H1 (cell line): ENCODE measurements at regions not wholly inside any gene's neighbourhood (a gene's known extent, or its start where the extent isn't known, plus 50 kb on each side); places are given as distances from the start of the nearest gene placed in this dataset.

ENCODE experiments used
- BCL11A ChIP-seq, 2 experiments: IDR thresholded peaks; one replicate each; pipeline ENCODE4 v1.6.1; 2011; ENCODE audit warnings: low read depth in 2 of 2, low read length in 2 of 2, mild to moderate bottlenecking in 2 of 2
- CHD7 ChIP-seq: fragments of 300-600 bp; sonication (generic); IDR thresholded peaks from 2 replicates; pipeline ENCODE4 v1.7.1; 2012; ENCODE audit warnings: low read length, moderate library complexity, mild to moderate bottlenecking, inconsistent platforms; ENCODE audit not compliant: insufficient replicate concordance
- EGR1 ChIP-seq: IDR thresholded peaks from 2 replicates; pipeline ENCODE4 v1.6.1; 2011; ENCODE audit warnings: low read depth, low read length, borderline replicate concordance
- EP300 ChIP-seq, 2 experiments: IDR thresholded peaks; 1 replicate in 1 of 2; 2 replicates in 1 of 2; pipeline ENCODE4 v1.6.1; 2011 to 2012; ENCODE audit warnings: low read depth in 2 of 2, low read length in 2 of 2, mild to moderate bottlenecking in 2 of 2, borderline replicate concordance in 1 of 2, inconsistent platforms in 1 of 2, moderate library complexity in 1 of 2
- HDAC2 ChIP-seq, 2 experiments: fragments of 300-600 bp in 1 of 2; sonication (generic) in 1 of 2; IDR thresholded peaks; 2 replicates each; pipeline ENCODE4 v1.6.1; 2011 to 2012; ENCODE audit warnings: low read depth in 2 of 2, low read length in 2 of 2, mild to moderate bottlenecking in 2 of 2, moderate library complexity in 2 of 2, borderline replicate concordance in 1 of 2, inconsistent platforms in 1 of 2
- MAFK ChIP-seq: IDR thresholded peaks from 2 replicates; pipeline ENCODE4 v1.6.1; 2012; ENCODE audit warnings: low read depth, mild to moderate bottlenecking, improper control_type of control experiment, low read length
- POU5F1 ChIP-seq: IDR thresholded peaks from 2 replicates; pipeline ENCODE4 v1.6.1; 2011; ENCODE audit warnings: low read depth, mild to moderate bottlenecking, low read length, moderate library complexity
- RFX5 ChIP-seq: IDR thresholded peaks from 2 replicates; pipeline ENCODE4 v1.6.1; 2011; ENCODE audit warnings: low read depth, low read length, improper control_type of control experiment, borderline replicate concordance
- TEAD4 ChIP-seq: IDR thresholded peaks from 2 replicates; pipeline ENCODE4 v1.6.1; 2012; ENCODE audit warnings: low read depth, low read length, inconsistent platforms, mixed read lengths
- YY1 ChIP-seq: IDR thresholded peaks from 2 replicates; pipeline ENCODE4 v1.6.1; 2011; ENCODE audit warnings: low read depth, mild to moderate bottlenecking, low read length

GRCh38 chr3:110711851-110712516, 359.6 kb upstream of the NECTIN3 start (continued):
- TF ChIP-seq CHD7 = peak; percentile 46
- TF ChIP-seq MAFK = no peak
- TF ChIP-seq EP300 (IDR thresholded peaks at IDR 0.05; ENCODE audit: borderline replicate concordance in 1 of 2, low read depth in 2 of 2, low read length in 2 of 2) = peak in 1 of 2 experiments; percentile 92; a peak in 2 of 3 replicates
- TF ChIP-seq BCL11A (IDR thresholded peaks at IDR 0.05; ENCODE audit: low read depth in 2 of 2, low read length in 2 of 2) = peak in 1 of 2 experiments; percentile 73
- TF ChIP-seq TEAD4 = peak; percentile 98
- no peak for TF ChIP-seq RFX5
- TF ChIP-seq POU5F1 = 0 out of 2 replicates have a peak, but pooled peaks have one; percentile 47
- peak; percentile 73 for TF ChIP-seq YY1
- 0 out of 2 replicates have a peak, but pooled peaks have one; percentile 27 for TF ChIP-seq EGR1
- TF ChIP-seq HDAC2 (IDR thresholded peaks at IDR 0.05; ENCODE audit: borderline replicate concordance in 1 of 2, low read depth in 2 of 2, low read length in 2 of 2) = peak in 1 of 2 experiments; percentile 96; a peak in 2 of 4 replicates
